HFFc6 (cell line): ENCODE measurements at regions not wholly inside any gene's neighbourhood (a gene's known extent, or its start where the extent isn't known, plus 50 kb on each side); places are given as distances from the start of the nearest gene placed in this dataset.

Source experiments
- DNase-seq: peaks from one replicate; pipeline ENCODE4 v3.0.0-alpha.2; 2018
- H3K27ac Mint-ChIP-seq: 2 replicates; pipeline ENCODE4 v1.8.0; 2020; ENCODE audit warnings: mild to moderate bottlenecking, mixed read lengths
- H3K27me3 Mint-ChIP-seq: 2 replicates; pipeline ENCODE4 v1.8.0; 2021; ENCODE audit warnings: mild to moderate bottlenecking, moderate library complexity, mixed read lengths; ENCODE audit not compliant: insufficient read depth
- H3K36me3 Mint-ChIP-seq: 2 replicates; pipeline ENCODE4 v1.8.0; 2021; ENCODE audit warnings: low read depth, mixed read lengths
- H3K4me1 Mint-ChIP-seq: 2 replicates; pipeline ENCODE4 v1.8.0; 2020; ENCODE audit warnings: low read depth, mixed read lengths
- H3K4me3 Mint-ChIP-seq: 2 replicates; pipeline ENCODE4 v1.8.0; 2020; ENCODE audit warnings: mild to moderate bottlenecking, moderate library complexity, mixed read lengths
- H3K9me3 Mint-ChIP-seq: 2 replicates; pipeline ENCODE4 v1.8.0; 2020; ENCODE audit warnings: mild to moderate bottlenecking, mixed read lengths
- TF ChIP-seq, protein P1 (sequence below): fragments of 200-600 bp; sonication (generic); IDR thresholded peaks from 2 replicates; pipeline ENCODE4 v1.5.0; 2021; ENCODE audit warnings: antibody characterized with exemption, mild to moderate bottlenecking

DNA sequence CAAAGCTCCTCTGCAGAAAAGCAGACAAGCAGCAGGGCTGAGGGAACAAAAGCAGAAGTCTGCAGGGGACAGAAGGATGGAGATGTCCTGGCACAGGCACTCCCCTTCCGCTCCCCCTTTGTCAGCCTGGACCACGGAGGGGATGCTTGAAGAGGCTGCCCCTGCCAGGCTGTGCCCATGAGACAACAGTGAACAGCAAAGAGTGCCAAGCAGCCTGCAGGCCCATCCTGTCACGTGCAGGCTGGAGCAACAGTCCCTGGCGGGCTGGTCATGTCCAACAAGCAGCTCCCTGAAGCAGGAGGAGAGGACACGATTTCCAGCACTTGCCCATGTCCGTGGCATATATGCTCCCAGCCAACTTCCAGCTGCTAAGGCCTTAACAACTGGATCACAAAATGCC is 132.3 kb downstream of the IRX2 start:
- H3K36me3 Mint-ChIP-seq: no peaks in the 10 kb centered on the region
- H3K27ac Mint-ChIP-seq: no peak overlapping the region
- TF ChIP-seq, protein P1, sequence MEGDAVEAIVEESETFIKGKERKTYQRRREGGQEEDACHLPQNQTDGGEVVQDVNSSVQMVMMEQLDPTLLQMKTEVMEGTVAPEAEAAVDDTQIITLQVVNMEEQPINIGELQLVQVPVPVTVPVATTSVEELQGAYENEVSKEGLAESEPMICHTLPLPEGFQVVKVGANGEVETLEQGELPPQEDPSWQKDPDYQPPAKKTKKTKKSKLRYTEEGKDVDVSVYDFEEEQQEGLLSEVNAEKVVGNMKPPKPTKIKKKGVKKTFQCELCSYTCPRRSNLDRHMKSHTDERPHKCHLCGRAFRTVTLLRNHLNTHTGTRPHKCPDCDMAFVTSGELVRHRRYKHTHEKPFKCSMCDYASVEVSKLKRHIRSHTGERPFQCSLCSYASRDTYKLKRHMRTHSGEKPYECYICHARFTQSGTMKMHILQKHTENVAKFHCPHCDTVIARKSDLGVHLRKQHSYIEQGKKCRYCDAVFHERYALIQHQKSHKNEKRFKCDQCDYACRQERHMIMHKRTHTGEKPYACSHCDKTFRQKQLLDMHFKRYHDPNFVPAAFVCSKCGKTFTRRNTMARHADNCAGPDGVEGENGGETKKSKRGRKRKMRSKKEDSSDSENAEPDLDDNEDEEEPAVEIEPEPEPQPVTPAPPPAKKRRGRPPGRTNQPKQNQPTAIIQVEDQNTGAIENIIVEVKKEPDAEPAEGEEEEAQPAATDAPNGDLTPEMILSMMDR: no peak
- H3K4me3 Mint-ChIP-seq: no peak overlapping the region
- no peaks in the 10 kb centered on the region for H3K4me1 Mint-ChIP-seq
- H3K27me3 Mint-ChIP-seq: no peaks in the 10 kb centered on the region
- DNase-seq: no peak
- H3K9me3 Mint-ChIP-seq: peaks cover 23% of the 10 kb centered on the region

DNA sequence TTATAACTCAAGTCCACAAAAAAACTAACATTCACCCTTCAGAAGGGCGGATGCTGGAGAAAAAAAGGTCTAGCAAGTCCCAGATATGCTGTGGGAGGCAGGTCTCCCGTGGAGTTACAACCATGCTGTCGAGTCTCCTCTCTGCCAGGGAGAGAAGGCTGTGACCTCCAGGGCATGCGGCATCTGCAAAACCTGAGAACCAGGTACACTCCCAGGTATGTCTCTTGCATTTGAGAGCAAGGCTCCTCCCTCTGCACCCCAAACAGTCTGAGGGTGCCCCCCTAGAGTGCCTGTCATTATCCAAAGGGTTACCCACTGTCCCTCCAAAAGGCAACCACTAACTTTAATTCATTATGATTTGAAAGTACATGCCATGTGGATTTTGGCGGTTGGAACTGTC is 134.0 kb downstream of the IRX2 start:
- Mint-ChIP-seq H3K9me3 (peaks cover 38% of the 10 kb centered on the region), H3K27me3 (no peaks in the 10 kb centered on the region), H3K4me3 (no peak overlapping the region), H3K4me1 (no peaks in the 10 kb centered on the region), H3K36me3 (no peaks in the 10 kb centered on the region), H3K27ac (no peak overlapping the region)
- DNase-seq: no peak
- TF ChIP-seq, protein P1: no peak

DNA sequence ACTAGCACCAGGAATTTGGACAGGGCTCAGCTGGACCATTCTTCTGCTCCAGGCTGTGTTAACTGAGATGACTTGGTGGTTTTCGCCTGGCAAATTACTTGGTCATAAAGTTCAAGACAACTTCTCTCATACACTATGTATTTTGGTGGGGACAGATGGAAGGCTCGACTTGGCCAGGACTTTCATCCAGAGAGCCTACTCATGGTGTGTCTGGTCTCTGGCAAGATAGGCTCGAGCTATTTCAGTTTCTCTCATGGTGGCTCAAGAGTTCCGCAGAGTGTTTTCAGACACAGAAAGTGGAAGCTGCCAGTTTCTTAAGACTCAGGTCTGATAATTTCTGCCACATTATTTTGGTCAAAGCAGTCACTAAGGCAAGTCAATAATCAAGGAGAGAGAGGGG is 135.6 kb downstream of the IRX2 start:
- TF ChIP-seq, protein P1: no peak
- no peaks in the 10 kb centered on the region for H3K4me1 Mint-ChIP-seq

DNA sequence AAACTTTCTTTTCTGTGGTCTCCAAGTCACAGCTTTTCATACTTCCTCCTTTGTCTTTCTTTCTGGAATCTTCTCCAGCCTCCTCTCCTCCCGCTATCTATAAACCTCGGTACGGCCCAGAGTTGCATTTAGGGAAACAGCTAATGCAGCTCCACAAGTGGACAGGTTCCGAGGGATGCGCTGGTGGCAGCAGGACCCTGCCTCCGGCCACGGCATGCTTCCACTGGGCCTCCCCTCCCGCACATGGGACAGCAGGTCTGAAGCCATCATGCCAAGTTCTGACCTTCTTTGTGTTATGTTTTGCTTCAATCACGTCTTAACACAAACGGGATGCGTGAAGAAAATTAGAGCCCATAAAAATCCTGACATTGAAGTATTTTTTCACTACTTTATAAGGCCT is 136.9 kb downstream of the IRX2 start:
- TF ChIP-seq, protein P1: no peak
- no peaks in the 10 kb centered on the region for H3K36me3 Mint-ChIP-seq

More for the DNA sequence above, 135.6 kb downstream of the IRX2 start:
- H3K4me3 Mint-ChIP-seq: no peak overlapping the region
- no peaks in the 10 kb centered on the region for H3K36me3 Mint-ChIP-seq
- peaks cover 34% of the 10 kb centered on the region for H3K9me3 Mint-ChIP-seq
- no peaks in the 10 kb centered on the region for H3K27me3 Mint-ChIP-seq
- H3K27ac Mint-ChIP-seq: no peak overlapping the region
- no peak for DNase-seq

DNA sequence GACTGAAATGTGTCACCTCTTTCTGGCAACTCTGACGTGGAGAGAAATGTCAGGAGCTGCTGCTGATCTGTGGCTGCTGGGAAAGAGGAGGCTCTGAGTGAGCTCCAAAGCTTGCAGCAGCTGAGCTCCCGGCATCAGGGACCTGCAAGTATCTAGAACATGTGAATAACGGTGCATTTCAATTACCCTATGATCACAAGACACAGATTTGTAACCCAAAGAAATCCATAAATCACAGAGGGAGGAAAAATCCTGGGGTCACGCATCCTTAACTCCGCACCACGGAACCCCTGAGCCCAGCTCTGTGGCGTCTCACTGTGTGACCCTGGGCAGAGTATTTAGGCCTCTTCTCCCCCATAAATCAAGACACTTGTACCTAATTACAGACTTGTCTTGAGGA is 139.8 kb downstream of the IRX2 start:
- no peak overlapping the region for H3K27ac Mint-ChIP-seq
- no peaks in the 10 kb centered on the region for H3K4me1 Mint-ChIP-seq
- no peak for DNase-seq
- TF ChIP-seq, protein P1: no peak
- H3K36me3 Mint-ChIP-seq: peaks cover 5% of the 10 kb centered on the region; the same call in 1 of the 2 replicates
- H3K27me3 Mint-ChIP-seq: no peaks in the 10 kb centered on the region
- H3K4me3 Mint-ChIP-seq: no peak overlapping the region
- peaks cover 46% of the 10 kb centered on the region for H3K9me3 Mint-ChIP-seq

More for the DNA sequence above, 136.9 kb downstream of the IRX2 start:
- Mint-ChIP-seq H3K27ac (no peak overlapping the region), H3K4me3 (no peak overlapping the region), H3K9me3 (peaks cover 42% of the 10 kb centered on the region), H3K27me3 (no peaks in the 10 kb centered on the region), H3K4me1 (no peaks in the 10 kb centered on the region)
- DNase-seq: no peak

DNA sequence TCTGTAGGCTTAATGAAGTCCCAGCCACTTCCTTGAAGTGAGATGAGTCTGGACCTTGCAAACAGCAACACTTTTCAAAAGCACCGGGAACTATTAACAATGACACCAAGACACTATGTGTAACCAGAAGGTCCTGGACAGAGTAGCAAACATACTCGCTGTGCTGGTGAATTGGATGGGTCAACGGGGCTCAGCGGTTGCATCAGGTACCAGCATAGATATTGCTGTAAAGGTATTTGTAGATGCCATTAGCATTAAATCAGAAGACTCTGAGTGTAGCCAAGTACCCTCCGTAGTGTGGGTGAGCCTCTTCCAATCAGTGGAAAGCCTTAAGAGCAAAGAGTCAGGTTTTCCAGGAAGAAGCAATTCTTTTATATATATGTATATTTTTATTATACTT is 140.5 kb downstream of the IRX2 start:
- TF ChIP-seq, protein P1: no peak
- H3K9me3 Mint-ChIP-seq: peaks cover 48% of the 10 kb centered on the region
- no peaks in the 10 kb centered on the region for H3K27me3 Mint-ChIP-seq
- no peak for DNase-seq
- H3K27ac Mint-ChIP-seq: no peak overlapping the region
- peaks cover 5% of the 10 kb centered on the region; the same call in 1 of the 2 replicates for H3K36me3 Mint-ChIP-seq
- no peaks in the 10 kb centered on the region for H3K4me1 Mint-ChIP-seq
- no peak overlapping the region for H3K4me3 Mint-ChIP-seq
